ENCODE measurements at regions not wholly inside any gene's neighbourhood (a gene's known extent, or its start where the extent isn't known, plus 50 kb on each side); places are given as distances from the start of the nearest gene placed in this dataset.

GRCh38 chr1:169018751-169019150 lies 87.7 kb upstream of the ATP1B1 start:
- TF ChIP-seq BCL3 (IDR thresholded peaks at IDR 0.05) (no peak), CTCF (IDR thresholded peaks at IDR 0.05) (no peak), ELK1 (IDR thresholded peaks at IDR 0.05; ENCODE audit: low read depth, low read length) (no peak), NFE2L2 (conservative IDR thresholded peaks at IDR 0.05; ENCODE audit: low read length) (no peak), EP300 (IDR thresholded peaks at IDR 0.05) (no peak), TP53 (CRISPR knock-in tag; IDR thresholded peaks at IDR 0.05) (no peak), USF2 (IDR thresholded peaks at IDR 0.05) (no peak), RCOR1 (IDR thresholded peaks at IDR 0.05; ENCODE audit: low read depth, low read length) (no peak), ZFP36 (IDR thresholded peaks at IDR 0.05; ENCODE audit: borderline replicate concordance, partially characterized antibody) (no peak), POLR2A (IDR thresholded peaks at IDR 0.05; ENCODE audit: low read length) (no peak)
